Erythroblast (primary cell): ENCODE measurements at regions not wholly inside any gene's neighbourhood (a gene's known extent, or its start where the extent isn't known, plus 50 kb on each side); places are given as distances from the start of the nearest gene placed in this dataset.

Experiments used
- GATA1 ChIP-seq: IDR thresholded peaks from 2 replicates; pipeline ENCODE4 v1.6.1; 2011; ENCODE audit warnings: low read depth, mild to moderate bottlenecking, control low read depth, low read length, moderate library complexity
- POLR2A ChIP-seq: IDR thresholded peaks from 2 replicates; pipeline ENCODE4 v1.6.1; 2011; ENCODE audit warnings: mild to moderate bottlenecking, low read length

DNA sequence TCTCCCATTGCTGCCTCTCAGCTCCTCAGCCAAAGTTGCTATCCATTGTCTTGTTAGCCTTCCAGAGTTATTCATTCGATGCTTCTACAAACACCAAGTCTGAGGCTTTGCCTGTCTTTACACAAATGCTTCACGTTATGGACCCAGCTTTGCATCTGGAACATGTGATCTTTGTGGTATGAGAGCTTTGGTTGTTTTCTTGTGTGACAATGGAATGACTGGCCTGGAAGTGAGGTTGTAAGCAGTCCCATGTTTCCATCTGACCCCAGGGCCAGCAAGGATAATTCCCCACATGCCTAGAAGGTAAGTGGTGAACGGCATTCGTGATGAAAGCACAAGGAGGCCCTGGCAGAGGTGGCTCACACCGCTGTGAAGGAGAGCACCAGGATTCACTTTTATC lies 866.7 kb upstream of the TMEM132C start:
- TF ChIP-seq POLR2A = no peak
- no peak for TF ChIP-seq GATA1
